Superior temporal gyrus (tissue), 1 donor: ENCODE measurements at regions not wholly inside any gene's neighbourhood (a gene's known extent, or its start where the extent isn't known, plus 50 kb on each side); places are given as distances from the start of the nearest gene placed in this dataset.
"Not testable (repeated sequence)": the region's sequence is repeated elsewhere in the genome, so short reads cannot be mapped to it uniquely, and the experiment has no call there.

Source experiments
- DNase-seq: peaks from one replicate; pipeline ENCODE4 v3.0.0-alpha.2; 2016; ENCODE audit errors: extremely low spot score

DNA sequence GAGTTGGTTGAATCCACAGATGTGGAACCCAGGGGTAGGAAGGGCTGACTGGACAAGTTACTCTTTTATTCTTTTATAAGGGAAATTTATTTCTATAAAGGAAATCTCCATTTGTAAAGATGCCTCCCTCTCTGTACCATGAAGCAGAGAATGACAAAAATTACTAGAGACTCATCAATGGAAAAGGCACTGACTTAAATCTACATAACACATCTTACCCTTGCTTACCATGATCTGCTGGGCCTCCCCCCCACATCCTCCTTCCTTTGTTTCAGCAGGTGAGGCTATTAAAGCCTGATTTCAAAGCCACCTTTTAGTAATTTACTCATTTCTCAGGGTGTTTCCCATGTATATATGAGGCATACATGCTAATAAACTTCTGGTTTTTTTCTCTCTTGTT lies 130.2 kb upstream of the HDDC2 start:
- no peak for DNase-seq

DNA sequence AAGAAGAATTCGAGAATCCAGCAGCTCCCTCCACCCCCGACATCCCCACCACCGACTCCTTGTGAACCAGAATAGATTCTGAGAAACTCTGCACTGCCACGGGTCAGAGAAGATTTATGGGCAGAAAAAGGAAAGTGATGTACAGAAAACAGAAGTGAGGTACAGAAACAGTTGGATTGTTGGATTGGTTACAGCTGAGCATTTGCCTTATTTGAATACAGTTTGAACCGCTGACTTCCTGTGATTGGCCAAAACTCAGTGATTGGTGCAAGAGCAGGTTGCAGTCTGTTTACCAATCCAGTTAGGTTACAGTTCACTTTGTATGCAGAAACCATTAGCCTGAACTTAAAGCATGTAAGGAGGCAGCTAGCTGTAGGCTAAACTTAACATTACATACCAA lies 131.2 kb upstream of the HDDC2 start:
- no peak for DNase-seq

DNA sequence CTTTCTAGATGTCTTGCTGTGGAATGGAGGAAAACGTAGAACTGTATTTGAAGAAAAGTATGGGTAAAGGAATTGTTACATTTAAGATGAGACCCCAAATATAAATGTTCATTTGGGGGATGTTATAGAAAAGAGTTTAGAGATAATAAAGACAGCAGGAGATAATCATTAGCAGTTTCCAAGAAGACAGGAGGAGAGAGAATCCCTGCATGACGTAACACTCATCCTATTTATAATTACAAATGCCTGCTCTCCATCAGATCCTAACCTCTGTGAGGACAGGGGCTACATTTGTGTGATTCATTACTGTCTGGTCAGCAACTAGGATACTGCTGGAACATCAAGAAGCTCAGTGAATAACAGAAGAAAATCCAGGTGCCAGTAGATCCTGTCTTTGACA lies 133.0 kb upstream of the HDDC2 start:
- no peak for DNase-seq

DNA sequence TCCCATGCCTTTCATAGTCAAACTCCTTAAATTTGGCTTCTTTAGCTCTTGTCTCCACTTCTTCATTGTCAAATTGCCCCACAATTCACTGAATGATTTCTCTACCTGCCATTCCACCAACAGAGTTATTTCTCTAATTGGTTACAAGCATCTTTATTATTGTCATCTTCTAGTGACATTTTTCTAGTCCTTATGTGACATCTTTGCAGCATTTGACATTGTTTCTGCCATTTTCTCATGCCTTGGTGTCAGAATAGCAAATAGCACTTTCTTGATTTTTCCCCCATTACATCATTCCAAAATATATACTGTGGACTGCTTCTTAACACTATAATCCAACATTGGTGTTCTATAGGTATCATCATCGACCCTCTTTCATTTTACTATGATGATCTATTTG lies 137.7 kb upstream of the HDDC2 start:
- DNase-seq = no peak

DNA sequence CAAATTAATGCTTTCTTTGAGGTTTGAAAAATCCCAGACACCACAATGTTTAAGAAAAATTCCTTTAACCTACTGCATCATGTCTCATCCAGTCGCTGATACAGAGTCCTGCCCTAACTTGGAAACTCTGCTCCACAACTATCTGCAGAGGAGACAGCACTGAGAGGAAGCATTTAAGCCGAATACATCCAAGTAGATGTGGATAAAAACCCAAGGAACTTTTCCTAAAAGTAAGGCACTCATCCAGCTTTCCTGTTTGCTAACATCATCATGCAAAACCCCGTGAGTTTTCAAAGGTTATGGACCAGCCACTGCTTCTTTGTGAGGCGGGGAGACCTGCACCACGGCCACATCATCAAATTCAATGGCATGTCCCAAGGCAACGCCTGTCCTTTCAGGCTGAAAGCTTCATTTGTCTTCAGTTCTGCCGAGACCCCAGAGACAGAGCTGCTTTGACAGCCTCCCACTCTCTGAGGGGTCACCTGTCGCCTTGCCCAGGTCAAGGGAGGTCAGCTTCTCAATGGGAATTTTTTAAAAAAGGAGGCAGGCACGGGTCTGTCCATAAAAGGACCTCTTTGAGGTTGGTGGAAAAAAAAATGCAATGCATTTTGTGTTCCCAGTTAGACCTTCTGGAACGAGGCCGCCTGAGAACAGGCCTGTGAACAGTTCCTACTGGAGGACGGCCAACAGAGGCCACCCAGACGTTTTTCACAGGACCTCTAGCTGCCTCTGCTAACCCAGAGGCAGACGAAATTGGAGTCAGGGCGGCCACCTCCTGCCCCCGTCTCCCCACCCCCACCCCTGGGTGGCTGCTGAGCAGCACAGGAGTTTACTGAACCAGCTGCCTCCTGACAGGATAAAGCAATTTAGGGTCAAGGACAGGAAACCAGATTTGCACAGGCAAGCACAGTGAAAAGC lies 142.5 kb upstream of the HDDC2 start:
- no peak for DNase-seq

DNA sequence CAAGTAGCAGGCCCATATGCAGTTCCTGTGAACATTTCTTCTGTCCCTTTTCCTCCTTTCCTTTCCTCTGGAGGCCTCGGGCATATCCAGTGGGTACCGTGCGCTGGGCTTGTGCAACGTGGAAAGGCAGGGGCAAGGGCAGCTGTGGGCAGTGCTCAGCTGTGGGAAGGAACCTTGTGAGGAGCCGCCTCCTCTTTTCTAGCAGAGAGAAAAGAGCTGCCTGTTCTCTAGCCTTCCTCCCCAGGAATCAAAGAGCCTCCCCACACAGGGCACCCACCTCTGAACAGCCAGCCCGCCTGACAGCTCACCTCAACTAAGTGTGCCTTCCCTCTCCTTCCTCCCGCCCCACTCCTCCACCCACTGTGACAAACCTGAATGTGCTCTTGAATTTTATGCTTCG lies 143.3 kb upstream of the HDDC2 start:
- DNase-seq = no peak

DNA sequence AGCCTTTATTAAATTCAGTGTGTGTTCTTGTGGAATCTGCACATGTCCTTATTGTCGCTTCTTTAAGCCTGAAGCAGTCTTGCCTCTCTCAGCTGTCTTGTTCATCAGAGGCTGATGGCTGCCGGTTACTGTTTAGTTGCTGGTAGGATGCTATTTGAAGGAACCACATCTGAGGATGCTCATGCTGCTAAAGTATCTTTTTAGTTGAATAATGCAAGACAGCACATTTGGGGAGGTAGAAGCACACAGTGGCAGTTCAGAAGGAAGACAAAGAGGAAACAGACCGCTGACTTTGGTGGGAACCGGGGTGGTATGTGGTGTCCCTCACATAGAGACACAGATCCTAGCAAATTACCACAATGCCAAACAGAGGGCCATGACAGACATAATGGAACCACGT lies 144.2 kb upstream of the HDDC2 start:
- DNase-seq = no peak

DNA sequence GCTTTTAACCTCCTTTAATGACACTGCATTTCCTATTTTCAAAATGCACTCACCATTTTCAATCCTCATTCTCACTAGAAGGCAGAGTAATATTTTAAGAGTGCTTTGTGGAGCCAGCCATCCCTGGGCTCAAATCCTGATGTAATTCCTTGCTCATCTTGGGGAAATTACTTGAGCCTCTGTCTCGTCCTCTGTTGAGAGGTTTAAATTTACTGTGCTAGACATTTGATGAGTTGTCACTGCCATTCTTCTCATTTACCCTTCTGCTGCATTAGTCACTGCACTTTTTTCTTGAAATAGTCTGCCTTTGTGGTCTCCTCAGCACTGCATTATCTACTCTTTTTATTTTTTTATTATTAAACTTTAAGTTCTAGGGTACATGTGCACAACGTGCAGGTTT lies 150.0 kb upstream of the HDDC2 start:
- no peak for DNase-seq

DNA sequence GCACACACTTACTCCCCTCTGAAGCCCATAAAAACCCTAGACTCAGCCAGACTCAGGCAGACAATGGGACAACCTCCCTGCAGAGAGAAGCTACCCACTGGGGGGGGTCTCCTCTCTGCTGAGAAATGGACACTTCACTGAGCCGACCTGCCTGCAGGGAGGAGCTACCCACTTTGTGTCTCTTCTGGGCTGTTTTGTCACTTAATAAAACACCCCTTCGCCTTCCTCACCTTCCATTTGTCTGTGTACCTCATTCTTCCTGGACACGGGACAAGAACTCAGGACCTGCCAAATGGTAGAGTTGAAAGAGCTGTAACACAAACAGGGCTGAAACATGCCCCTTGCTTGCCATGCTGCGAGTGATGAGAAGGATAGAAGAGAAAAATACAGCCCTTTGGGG lies 151.7 kb upstream of the HDDC2 start:
- no peak for DNase-seq

DNA sequence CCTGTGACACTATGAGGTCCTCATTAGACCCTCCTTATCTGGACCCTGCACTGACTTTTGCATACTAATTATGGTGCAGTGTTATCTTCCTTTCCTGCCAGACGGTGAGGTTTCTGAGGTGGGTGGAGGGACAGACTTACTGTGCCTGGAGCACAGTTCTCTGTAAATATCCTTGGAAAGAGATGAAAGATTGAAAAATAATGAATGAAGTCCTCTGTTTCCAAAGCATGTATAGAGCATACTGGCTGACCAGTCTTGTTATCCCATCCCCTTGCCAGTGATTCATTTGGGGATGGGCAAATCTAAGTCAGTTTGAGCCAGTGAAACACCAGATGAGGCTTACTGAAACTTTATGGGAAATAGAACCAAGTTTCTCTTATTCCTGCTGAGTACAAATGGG lies 152.6 kb upstream of the HDDC2 start:
- DNase-seq = no peak

DNA sequence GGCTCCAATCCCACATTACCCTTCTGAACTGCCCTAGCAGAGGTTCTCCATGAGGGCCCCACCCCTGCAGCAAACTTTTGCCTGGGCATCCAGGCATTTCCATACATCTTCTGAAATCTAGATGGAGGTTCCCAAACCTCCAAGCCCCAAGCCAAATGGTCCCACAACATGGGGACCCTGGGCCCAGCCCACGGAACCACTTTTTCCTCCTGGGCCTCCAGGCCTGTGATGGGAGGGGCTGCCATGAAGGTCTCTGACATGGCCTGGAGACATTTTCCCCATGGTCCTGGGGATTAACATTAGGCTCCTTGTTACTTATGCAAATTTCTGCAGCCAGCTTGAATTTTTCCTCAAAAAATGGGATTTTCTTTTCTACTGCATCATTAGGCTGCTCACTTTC lies 156.7 kb upstream of the HDDC2 start:
- DNase-seq = not testable (repeated sequence)

DNA sequence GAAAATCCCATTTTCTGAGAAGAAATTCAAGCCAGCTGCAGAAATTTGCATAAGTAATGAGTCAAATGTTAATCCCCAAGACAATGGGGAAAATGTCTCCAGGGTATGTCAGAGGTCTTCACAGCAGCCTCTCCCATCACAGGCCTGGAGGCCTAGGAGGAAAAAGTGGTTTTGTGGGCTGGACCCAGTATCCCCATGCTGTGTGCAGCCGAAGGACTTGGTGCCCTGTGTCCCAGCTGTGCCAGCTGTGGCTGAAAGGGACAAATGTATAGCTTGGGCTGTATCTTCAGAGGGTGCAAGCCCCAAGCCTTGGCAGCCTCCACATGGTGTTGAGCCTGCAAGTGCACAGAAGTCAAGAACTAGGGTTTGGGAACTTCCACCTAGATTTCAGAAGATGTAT lies 163.6 kb upstream of the HDDC2 start:
- not testable (repeated sequence) for DNase-seq

DNA sequence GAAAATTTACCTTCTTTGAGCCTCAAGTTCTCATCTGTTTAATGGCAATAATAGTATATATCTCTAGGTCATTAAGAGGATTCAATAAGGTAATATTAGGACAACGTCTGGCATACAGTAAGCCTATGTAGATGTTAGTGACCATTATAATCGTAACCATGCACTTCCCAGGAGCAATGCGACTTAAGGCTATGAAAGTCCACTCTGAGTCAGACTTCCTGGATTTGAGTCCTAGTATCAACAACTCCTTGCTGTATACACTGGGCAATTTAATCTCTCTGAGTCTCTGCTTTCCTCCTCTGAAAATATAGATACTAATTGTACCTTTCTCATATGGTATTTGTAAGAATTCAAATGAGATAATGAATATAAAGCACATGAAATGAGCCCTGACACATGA lies 168.1 kb upstream of the HDDC2 start:
- DNase-seq = no peak

DNA sequence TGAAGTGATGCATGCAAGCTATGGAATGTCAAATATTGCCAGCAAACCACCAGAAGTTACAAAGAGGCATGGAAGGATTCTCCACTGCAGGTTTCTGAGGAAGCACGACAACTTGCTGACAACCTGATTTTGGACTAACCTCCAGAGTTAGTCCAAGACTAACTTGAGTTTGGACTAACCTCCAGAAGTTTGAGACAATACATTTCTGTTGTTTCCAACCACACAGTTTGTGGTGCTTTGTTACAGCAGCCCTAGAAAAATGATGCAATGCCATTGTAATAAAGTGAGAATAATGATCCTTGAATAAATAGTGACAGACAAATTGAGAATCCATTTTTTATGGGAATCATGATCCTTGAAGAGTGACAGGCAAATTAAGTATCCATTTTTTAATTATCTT lies 169.9 kb upstream of the HDDC2 start:
- no peak for DNase-seq

DNA sequence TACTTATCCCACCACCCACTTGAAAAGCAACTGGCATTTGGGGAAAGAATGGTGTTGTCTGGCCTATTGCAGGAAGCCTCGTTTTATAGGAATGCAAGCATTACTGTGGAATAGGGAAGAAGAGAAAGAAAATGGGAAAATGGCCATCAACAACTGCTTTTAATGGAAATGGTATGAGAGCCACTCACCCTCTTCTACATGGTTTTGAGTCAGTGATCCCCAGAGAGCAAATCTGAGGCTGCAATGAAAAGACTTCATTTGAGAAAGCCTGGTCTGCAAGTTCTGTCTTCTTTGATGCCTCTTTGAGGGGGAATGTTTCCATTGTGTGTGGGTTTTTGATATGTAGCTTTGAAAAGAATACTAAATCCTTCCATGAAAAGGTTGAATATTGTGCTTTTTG lies 172.3 kb upstream of the HDDC2 start:
- DNase-seq = no peak

DNA sequence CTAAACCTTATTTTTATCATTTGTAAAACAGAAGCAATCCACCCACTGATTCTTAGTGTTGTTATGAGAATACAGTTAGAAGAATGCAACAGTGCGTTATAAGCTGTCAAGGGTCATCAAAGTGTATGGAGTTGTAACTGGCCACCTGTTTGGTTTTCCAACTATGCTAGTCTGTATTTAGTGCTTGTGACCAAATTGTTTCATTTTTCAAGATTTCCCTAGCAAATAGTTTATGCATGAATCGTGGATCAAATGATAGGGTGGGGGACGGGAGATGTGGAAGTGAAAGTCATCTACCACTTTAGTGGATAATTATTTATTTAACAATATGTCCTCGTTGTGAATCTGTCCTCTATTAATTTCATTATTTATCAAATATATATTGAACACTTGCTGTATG lies 175.4 kb upstream of the HDDC2 start:
- no peak for DNase-seq

DNA sequence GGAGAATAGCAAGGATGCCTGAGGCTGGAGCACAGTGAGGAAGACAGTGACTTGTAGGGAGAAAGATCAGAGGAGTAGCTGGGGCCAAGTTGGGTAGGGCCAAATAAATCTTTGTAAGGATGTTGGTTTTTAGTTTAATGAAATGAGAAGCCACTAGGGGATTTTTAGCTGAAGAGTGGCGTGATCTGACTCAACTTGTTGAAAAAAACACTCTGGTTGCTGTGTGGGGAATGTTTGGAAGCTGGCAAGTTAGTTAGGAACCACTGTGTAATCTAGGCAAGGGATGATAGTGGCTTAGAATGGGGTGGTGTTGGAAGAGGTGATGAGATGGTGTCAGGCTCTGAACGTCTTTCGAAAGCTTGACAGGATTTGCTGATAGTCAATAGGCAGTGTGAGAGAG lies 176.1 kb upstream of the HDDC2 start:
- DNase-seq = no peak

DNA sequence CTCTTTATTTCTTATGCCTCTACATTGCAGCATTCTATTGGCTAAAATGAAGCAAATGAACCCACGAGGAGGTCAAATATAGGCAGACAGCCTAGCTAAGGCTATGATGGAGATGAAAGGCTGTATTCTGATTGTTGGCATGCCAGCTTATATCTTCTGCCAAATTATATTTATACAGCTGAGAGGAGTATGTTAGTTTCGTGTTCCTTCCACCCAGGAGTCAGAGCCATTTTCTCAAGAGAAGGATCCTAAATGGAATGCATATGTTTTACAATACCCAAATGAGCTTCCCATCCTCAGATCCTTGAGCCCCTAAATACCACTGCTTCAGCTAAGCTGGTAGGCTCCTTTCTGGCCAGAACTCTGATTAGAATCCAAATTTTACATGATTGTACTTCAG lies 178.4 kb upstream of the HDDC2 start:
- DNase-seq = no peak

DNA sequence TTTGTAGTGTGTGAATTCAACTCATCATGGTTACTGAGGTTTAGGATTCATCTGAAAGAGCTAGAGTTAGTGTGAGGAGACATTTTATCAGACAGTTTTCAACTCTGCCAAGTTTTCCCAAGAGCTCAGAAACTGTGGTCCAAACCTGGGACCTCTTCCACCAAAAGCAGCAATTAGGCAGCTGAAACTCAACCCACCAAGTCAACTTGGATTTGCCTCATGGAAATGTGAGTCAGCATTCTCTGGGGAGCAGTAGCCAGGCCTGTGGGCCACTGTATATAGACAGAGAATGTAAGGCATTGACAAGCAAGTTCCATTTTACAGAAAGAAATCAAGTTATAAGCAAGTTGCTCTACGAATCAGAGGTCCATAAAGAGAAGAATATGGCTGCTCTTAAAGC lies 178.8 kb upstream of the HDDC2 start:
- no peak for DNase-seq

DNA sequence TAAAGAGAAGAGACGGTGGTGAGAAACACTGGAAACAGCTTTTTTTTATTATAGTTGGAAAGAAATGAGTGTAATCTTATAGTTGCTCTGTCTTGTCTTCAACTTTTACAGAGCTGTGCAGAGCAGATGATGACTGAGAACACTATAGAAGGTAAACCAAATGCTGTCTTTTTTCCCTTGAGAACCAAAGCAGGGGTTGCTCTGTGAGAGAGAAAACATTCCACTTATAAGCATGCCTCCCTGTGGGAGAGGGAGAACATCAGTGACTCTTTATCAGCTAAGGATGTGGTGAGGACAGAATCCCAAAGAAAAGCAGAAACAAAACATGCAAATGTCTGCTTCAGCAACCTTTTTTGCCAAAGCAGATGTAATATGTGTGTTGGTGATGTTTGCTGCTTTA lies 179.3 kb upstream of the HDDC2 start:
- no peak for DNase-seq

DNA sequence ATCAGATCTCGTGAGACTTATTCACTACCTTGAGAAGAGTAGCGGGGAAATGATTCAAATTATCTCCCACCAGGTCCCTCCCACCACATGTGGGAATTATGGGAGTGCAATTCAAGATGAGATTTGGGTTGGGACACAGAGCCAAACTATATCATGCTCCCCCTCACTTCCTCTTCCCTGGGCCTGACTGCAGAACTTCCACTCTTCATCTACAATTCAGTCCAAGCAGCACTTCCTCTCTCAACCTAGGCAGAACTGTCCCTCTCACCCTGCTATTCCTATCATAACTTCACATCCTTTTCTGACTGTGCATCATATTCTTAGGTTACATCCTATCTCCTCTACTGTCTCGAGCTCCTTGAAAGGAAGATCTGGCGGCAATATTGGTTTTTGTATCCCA lies 184.0 kb upstream of the HDDC2 start:
- DNase-seq = no peak

DNA sequence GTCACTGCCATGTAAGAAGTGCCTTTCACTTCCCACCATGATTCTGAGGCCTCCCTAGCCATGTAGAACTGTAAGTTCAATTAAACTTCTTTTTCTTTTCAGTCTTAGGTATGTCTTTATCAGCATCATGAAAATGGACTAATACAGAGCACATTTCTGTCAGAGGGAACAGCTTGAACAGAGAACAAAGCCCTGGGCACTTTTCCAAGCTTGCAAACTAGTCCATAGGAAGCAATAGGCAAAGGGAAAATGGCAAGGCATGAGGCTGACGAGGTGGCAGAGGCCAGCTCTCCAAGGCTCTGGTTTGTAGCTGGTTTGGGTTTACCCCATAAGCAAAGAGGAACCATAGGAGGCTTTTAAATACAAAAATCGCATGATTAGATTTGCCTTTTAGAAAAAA lies 185.1 kb upstream of the HDDC2 start:
- DNase-seq = no peak

DNA sequence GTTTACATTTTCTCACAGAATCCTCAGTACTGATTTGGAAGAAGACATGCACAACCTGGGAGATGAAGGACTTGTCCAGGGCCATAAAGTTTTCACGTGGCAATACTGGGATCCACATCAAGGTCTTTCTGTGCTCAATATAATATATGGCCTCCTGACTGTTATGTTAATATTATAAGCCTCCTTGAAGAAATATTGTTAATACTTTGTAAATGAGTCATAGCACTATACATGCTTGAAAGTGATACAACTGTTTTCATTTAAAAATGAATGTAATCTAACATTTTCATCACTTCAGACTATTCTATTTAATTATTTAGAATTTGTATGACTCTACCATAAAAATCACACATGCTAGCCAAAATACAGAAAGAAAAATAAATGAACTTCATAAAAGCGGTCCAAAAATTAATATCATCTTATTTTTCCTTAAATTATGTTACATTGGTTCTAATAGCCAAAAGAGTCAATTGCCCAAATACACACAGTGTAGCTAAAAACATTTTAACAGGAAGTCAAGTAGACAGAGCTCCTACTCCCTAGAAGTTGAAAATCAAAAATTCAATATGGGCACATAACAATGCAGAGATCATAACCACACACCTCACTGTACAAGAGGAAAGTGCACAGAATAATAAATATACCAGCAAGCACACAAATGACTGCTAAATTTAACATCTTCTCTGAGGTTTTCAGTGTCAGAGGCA lies 188.0 kb upstream of the HDDC2 start:
- no peak for DNase-seq
